ENCODE measurements at regions not wholly inside any gene's neighbourhood (a gene's known extent, or its start where the extent isn't known, plus 50 kb on each side); places are given as distances from the start of the nearest gene placed in this dataset.

- no peak for DNase-seq
Observed at GRCh38 chr7:27299861-27300260, 57.3 kb downstream of the EVX1 start.

GRCh38 chr7:27300421-27300820, 57.8 kb downstream of the EVX1 start:
- no peak for DNase-seq

GRCh38 chr7:27302590-27302989, 60.0 kb downstream of the EVX1 start:
- DNase-seq: no peak

- DNase-seq: no peak
Observed at GRCh38 chr7:27303026-27303425, 60.4 kb downstream of the EVX1 start.

- no peak for DNase-seq
Observed at GRCh38 chr7:27305854-27306253, 63.3 kb downstream of the EVX1 start.

- DNase-seq: no peak
Observed at GRCh38 chr7:27312820-27313219, 70.2 kb downstream of the EVX1 start.

- no peak for DNase-seq
Observed at GRCh38 chr7:27314111-27314510, 71.5 kb downstream of the EVX1 start.

- no peak for DNase-seq
Observed at GRCh38 chr7:27315066-27315465, 72.5 kb downstream of the EVX1 start.

- DNase-seq: no peak
Observed at GRCh38 chr7:27316311-27316710, 73.7 kb downstream of the EVX1 start.

GRCh38 chr7:27324246-27324645, 81.6 kb downstream of the EVX1 start:
- no peak for DNase-seq

GRCh38 chr7:27329909-27330308, 87.3 kb downstream of the EVX1 start:
- no peak for DNase-seq

- DNase-seq: peak in 1 of 3 donors; percentile 17
Observed at GRCh38 chr7:27339478-27339877, 96.9 kb downstream of the EVX1 start.

- no peak for DNase-seq
Observed at GRCh38 chr7:27344471-27344870, 101.9 kb downstream of the EVX1 start.

GRCh38 chr7:27345164-27345887, 102.7 kb downstream of the EVX1 start:
- no peak for DNase-seq

- no peak for DNase-seq
Observed at GRCh38 chr7:27345997-27346396, 103.4 kb downstream of the EVX1 start.

GRCh38 chr7:27346531-27347275, 104.1 kb downstream of the EVX1 start:
- peak; percentile 23 to 58 (median 35) for DNase-seq

- no peak for DNase-seq
Observed at GRCh38 chr7:27347276-27347640, 104.7 kb downstream of the EVX1 start.

GRCh38 chr7:27349621-27350020, 107.0 kb downstream of the EVX1 start:
- no peak for DNase-seq

GRCh38 chr7:27351137-27351536, 108.5 kb downstream of the EVX1 start:
- no peak for DNase-seq

- no peak for DNase-seq
Observed at GRCh38 chr7:27351786-27352185, 109.2 kb downstream of the EVX1 start.

GRCh38 chr7:27359181-27360125, 116.9 kb downstream of the EVX1 start:
- peak in 1 of 3 donors; percentile 11 for DNase-seq

GRCh38 chr7:27361522-27361921, 118.9 kb downstream of the EVX1 start:
- DNase-seq: no peak

Data from muscle of back (tissue), 3 donors.